Naive B cell (primary cell): ENCODE measurements at regions not wholly inside any gene's neighbourhood (a gene's known extent, or its start where the extent isn't known, plus 50 kb on each side); places are given as distances from the start of the nearest gene placed in this dataset.
A peak's percentile ranks its signal among the peaks of the same experiment; 100 is the strongest.

Experiments
- ATAC-seq, 2 donors: fragments of 150-1000 bp; cut with Tn5 transposase; 2 replicates each; pipeline ENCODE4 v1.10.0; 2021; ENCODE audit warnings: low read depth in 2 of 2, mild to moderate bottlenecking in 2 of 2, moderate library complexity in 2 of 2
- DNase-seq: peaks from one replicate; pipeline ENCODE4 v3.0.0; 2022
- H3K27ac Mint-ChIP-seq, 6 donors: one replicate each; pipeline ENCODE4 v1.8.0; 2020 to 2022; ENCODE audit warnings: mild to moderate bottlenecking in 6 of 6, mixed read lengths in 6 of 6, moderate library complexity in 5 of 6, inconsistent platforms in 2 of 6
- H3K27me3 Mint-ChIP-seq, 3 donors: one replicate each; pipeline ENCODE4 v1.8.0; 2021 to 2022; ENCODE audit warnings: mixed read lengths in 3 of 3, mild to moderate bottlenecking in 1 of 3
- H3K36me3 Mint-ChIP-seq, 2 donors: one replicate each; pipeline ENCODE4 v1.8.0; 2020 to 2022; ENCODE audit warnings: mixed read lengths in 2 of 2, inconsistent platforms in 1 of 2, mild to moderate bottlenecking in 1 of 2
- H3K4me1 Mint-ChIP-seq, 3 donors: one replicate each; pipeline ENCODE4 v1.8.0; 2020 to 2022; ENCODE audit warnings: mixed read lengths in 3 of 3, inconsistent platforms in 1 of 3, mild to moderate bottlenecking in 1 of 3, moderate library complexity in 1 of 3
- H3K4me3 Mint-ChIP-seq, 8 donors: one replicate each; pipeline ENCODE4 v1.8.0; 2020 to 2022; ENCODE audit warnings: mild to moderate bottlenecking in 8 of 8, mixed read lengths in 8 of 8, moderate library complexity in 8 of 8, inconsistent platforms in 2 of 8
- H3K9me3 Mint-ChIP-seq, 7 donors: one replicate each; pipeline ENCODE4 v1.8.0; 2020 to 2022; ENCODE audit warnings: mixed read lengths in 7 of 7, mild to moderate bottlenecking in 5 of 7, inconsistent platforms in 2 of 7, moderate library complexity in 1 of 7

- Mint-ChIP-seq H3K4me1 (peaks cover 12 to 25% (median 15%) of the 10 kb centered on the region in 3 donors), H3K27ac (peak overlapping the region in 4 of 6 donors; percentile 17 to 87 (median 74)), H3K4me3 (no peak overlapping the region), H3K36me3 (no peaks in the 10 kb centered on the region), H3K27me3 (no peaks in the 10 kb centered on the region), H3K9me3 (no peaks in the 10 kb centered on the region)
- ATAC-seq (no peak), DNase-seq (no peak)
Measured at GRCh38 chrX:7204619-7205018, 56.7 kb upstream of the PUDP start.

- H3K27ac Mint-ChIP-seq = no peak overlapping the region
- H3K4me3 Mint-ChIP-seq = no peak overlapping the region
- ATAC-seq = no peak
- peaks cover 12 to 25% (median 15%) of the 10 kb centered on the region in 3 donors for H3K4me1 Mint-ChIP-seq
- peaks cover 1 to 2% of the 10 kb centered on the region in 2 donors for H3K36me3 Mint-ChIP-seq
- H3K9me3 Mint-ChIP-seq = no peaks in the 10 kb centered on the region
- DNase-seq = no peak
- H3K27me3 Mint-ChIP-seq = no peaks in the 10 kb centered on the region
Measured at GRCh38 chrX:7202206-7202605, 54.3 kb upstream of the PUDP start.

- no peaks in the 10 kb centered on the region for H3K27me3 Mint-ChIP-seq
- H3K36me3 Mint-ChIP-seq = peaks cover 8 to 9% of the 10 kb centered on the region in 2 donors
- ATAC-seq = no peak
- no peak for DNase-seq
- H3K4me1 Mint-ChIP-seq = peaks cover 12 to 25% (median 15%) of the 10 kb centered on the region in 3 donors
- H3K27ac Mint-ChIP-seq = peak overlapping the region in 1 of 6 donors; percentile 13
- H3K9me3 Mint-ChIP-seq = no peaks in the 10 kb centered on the region
- H3K4me3 Mint-ChIP-seq = no peak overlapping the region
Measured at GRCh38 chrX:7201496-7201895, 53.5 kb upstream of the PUDP start.

- no peaks in the 10 kb centered on the region for H3K9me3 Mint-ChIP-seq
- peaks cover 6 to 8% (median 7%) of the 10 kb centered on the region in 3 donors for H3K4me1 Mint-ChIP-seq
- peaks cover 8 to 11% of the 10 kb centered on the region in 2 donors for H3K36me3 Mint-ChIP-seq
- H3K4me3 Mint-ChIP-seq = no peak overlapping the region
- DNase-seq (no peak), ATAC-seq (no peak)
- H3K27ac Mint-ChIP-seq = no peak overlapping the region
- H3K27me3 Mint-ChIP-seq = no peaks in the 10 kb centered on the region
Measured at GRCh38 chrX:7198499-7198898, 50.5 kb upstream of the PUDP start.
